HG03108 (cell line): ENCODE measurements at regions not wholly inside any gene's neighbourhood (a gene's known extent, or its start where the extent isn't known, plus 50 kb on each side); places are given as distances from the start of the nearest gene placed in this dataset.
"Not testable (repeated sequence)": the region's sequence is repeated elsewhere in the genome, so short reads cannot be mapped to it uniquely, and the experiment has no call there.

Experiments used
- ATAC-seq: cut with Tn5 transposase; IDR thresholded peaks from one replicate; pipeline ENCODE4 v1.9.1; 2021; ENCODE audit warnings: moderate library complexity; ENCODE audit not compliant: unreplicated experiment

- no peak for ATAC-seq
Observed at GRCh38 chr7:17436126-17436525, 137.7 kb downstream of the AHR start.

DNA sequence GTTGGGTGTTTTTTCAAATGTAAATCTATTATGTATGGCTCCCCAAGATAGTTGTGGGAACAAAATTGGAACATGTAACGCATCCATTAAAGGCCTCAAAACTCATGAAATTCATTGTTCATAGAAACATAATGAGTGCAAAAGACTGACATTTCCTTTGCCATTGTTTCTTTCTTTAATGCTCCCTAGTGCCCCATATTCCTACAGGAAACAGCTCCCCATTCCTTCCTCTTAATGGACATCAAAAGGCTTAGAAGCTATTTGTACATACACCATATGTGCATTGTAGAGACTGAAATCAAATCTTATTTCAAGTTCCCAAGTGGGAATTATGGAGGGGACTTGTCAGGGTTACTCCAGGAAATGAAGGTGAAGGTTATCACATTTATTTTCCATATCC, 139.1 kb downstream of the AHR start:
- ATAC-seq = no peak

DNA sequence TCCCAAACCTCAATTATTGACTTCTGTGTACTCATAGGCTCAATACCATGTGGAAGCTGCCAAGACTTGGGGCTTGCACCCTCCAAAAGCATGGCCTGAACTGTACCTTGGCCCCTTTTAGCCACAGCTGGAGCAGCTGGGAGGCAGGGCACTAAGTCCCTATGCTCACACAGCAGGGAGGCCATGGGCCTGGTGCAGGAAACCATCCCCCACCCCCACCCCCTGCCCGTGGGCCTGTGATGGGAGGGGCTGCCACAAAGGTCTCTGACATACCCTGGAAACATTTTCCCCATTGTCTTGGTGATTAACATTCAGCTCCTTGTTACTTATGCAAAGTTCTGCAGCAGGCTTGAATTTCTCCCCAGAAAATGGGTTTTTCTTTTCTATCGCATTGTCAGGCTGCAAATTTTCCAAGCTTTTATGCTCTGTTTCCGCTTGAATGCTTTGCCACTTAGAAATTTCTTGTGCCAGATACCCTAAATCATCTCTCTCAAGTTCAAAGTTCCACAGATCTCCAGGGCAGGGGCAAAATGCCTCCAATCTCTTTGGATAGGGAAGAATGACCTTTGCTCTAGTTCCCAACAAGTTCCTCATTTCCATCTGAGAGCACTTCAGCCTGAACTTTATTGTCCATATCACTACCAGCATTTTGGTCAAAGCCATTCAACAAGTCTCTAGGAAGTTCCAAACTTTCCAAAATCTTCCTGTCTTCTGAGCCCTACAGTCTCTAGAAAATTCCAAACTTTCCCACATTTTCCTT, 141.8 kb downstream of the AHR start:
- not testable (repeated sequence) for ATAC-seq

- ATAC-seq = no peak
Observed at GRCh38 chr7:17440831-17441230, 142.4 kb downstream of the AHR start.

GRCh38 chr7:17441557-17441956, 143.1 kb downstream of the AHR start:
- no peak for ATAC-seq

DNA sequence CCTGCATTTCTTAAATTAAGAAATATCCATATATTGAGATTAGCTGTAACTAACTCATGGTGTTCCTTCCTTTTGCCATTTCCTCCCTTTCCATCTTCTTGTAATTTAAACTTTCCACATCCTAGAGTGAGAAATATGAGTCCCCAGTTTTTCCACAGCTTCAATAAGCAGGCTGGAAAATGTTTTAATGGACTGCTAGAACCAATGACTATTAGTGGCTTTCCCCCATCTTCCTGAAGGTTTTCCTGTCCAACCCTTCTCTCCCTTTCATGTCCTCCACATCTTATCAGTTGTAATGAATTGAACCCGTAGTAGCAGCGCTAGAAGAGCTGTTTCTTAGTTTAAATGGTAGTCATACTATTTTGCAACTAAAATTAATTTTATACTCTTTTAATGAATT, 145.7 kb downstream of the AHR start:
- ATAC-seq = no peak

DNA sequence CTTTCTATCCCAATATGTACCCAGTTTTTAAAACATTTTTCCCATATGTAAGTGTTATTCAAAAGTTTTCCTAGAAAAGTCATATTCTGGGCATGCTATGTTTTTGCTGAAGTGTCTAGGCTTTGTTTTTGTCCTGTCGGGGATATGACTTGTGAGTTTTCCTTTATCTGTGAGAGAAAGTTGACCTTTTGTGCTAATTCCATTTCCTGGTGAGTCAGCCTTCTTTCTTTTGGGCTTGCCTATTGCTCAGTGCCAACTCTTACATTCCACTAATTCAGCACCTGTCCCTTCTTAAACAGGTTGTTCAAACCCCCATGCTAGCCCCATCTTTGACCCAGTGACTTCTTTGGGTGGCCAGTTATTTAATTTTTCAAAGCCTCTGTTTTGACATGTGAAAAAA, 146.2 kb downstream of the AHR start:
- no peak for ATAC-seq

DNA sequence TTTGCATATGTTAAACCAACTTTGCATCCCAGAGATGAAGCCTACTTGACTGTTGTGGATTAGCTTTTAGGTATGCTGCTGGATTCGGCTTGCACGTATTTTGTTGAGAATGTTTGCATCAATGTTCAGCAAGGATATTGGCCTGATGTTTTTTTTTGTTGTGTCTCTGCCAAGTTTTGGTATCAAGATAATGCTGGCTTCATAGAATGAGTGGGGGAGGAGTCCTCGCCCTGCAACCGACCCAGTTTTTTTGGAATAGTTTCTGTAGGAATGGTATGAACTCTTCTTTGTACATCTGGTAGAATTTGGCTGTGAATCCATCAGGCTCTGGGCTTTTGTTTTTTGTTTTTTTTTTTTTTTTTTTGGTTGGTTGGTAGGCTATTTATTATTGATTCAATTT, 147.9 kb downstream of the AHR start:
- no peak for ATAC-seq

DNA sequence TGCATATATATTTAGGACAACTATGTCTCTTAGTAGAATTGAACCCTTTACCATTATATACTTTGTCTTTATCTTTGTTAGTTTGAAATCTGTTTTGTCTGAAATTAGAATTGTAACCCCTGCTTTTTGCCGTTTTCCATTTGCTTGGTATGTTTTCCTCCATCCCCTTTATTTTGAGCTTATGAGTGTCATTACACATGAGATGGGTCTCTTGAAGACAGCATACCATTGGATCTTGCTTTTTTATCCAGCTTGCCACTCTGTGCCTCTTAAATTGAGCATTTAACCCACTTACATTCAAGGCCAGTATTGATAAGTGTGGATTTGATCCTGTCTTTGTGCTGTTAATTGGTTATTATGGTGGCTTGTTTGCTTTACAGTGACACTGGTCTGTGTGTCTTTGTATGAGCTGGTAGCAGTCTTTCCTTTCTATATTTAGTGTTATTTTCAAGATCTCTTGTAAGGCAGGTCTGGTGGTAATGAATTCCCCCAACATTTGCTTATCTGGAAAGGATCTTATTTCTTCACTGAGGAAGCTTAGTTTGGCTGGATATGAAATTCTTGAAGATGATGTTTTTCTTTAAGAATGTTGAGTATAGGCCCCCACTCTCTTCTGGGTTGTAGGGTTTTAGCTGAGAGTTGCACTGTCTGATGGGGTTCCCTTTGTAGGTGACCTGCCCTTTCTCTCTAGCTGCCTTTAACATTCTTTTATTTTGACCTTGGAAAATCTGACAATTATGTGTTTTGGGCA, 149.5 kb downstream of the AHR start:
- no peak for ATAC-seq

DNA sequence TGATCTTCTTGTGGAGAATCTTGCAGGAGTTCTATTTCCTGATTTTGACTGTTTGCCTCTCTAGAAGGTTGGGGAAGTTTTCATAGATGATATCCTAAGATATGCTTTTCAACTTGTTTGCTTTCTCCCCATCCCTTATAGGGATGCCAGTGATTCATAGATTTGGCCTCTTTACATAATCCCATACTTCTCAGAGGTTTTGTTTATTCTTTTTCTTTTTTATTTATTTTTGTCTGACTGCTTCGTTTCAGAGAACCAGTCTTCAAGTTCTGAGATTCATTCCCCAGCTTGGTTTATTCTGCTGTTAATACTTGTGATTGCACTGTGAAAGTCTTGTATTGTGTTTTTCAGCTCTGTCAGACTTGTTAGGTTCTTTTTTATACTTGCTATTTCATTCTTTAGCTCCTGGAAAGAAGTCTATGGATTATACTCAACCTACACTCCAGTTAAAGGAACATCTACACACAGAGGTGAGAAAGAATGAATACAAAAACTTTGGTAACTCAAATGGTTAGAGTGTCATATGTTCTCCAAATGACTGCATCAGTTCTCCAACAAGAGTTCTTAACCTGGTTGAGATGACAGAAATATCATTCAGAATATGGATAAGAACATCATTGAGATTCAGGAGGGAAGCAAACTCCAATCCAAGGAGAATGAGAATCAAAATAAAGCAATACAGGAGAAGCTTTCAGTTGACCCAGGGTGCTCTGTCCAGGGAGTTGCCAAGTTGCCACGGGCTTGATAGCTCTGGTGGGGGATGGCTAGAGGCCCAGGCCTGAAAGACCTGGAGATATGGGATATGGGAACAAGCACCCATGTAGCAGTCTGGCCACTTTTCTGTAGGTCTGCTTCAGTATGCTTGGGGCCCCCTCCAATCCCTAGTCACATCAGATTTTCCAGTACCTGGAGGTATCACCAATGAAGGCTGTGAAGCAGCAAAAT, 150.3 kb downstream of the AHR start:
- ATAC-seq = no peak

- ATAC-seq = no peak
Observed at GRCh38 chr7:17456541-17456940, 158.1 kb downstream of the AHR start.

DNA sequence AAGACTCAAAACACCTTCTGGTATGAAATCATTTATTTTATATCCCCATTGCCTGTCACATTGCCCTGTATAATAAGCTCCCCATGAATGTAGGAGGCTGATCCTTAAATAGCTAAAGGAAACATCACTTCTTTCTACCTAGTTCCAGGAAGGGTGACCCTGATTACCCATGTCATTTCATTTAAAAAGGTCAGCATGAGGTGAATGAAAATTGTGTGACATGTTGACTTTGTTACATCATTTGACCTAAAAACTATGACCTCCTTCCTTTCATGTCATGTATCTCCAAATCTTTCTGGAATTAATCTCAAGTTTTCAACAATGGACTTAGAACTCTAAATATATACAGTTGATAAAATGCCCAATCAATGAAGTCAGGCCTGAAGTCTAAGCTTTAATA, 161.5 kb downstream of the AHR start:
- no peak for ATAC-seq

- ATAC-seq = no peak
Observed at GRCh38 chr7:17460665-17461064, 162.2 kb downstream of the AHR start.

DNA sequence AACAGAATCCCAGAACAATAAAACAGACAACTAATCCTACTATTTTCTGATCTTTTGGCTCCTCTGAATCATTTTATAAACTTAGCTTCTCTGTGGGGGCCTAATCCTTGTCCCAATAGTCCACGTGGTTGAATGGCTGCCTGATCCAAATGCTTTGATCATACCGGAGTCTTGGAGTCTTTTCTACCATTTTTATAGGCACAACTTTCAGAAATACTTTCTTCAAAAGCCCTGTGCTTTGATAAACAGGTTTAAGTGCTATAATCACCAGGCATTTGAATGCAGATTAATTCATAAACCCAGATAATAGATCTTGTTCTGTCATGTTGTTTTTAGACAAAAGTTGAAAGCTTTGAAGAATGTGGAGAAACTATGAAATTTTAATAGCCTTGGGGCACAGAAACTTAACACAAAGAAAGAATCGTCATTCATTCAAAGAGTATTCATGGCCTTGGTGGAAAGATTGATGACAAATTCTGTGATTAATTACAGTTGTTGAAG, 163.7 kb downstream of the AHR start:
- no peak for ATAC-seq

DNA sequence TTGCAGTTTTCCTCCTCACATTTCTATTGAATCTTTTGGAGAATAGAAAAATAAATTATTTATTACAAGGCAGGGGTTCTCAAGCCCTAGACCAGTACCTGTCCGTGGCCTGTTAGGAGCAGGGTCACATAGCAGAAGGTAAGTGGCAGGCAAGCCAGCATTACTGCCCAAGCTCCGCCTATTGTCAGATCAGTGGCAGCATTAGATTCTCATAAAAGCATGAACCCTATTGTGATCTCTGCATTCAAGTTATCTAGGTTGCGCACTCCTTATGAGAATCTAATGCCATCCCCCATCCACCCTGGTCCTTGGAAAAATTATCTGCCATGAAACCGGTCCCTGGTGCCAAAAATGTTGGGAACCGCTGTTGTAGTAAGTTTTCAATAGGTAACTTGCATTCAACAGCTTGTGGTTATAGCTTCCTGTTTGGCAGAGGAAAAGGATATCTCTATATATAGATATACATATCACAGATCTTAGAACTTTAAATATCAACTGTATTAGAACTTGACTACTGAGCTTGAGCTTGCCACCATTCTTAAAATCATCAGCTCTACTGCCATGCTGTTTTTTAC, 165.1 kb downstream of the AHR start:
- no peak for ATAC-seq

DNA sequence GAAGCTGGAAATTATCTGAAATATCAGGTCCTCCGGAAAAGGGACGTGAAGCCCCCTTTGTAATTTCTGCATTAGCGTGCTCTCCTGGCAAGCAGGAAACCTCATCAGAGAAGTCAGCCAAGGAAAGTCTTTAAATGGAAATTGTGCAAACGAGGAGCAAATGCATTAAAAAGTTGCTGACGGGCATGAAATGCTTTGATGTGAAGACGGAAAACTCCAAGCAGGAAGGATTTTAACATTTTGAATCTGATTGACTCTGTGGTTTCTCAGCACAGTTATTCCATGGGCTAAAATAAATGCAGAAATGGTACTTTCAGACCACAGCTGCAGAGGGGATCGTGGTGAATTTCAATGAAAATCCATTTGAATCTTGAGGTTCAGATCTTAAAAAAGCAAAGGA, 167.8 kb downstream of the AHR start:
- ATAC-seq = no peak

DNA sequence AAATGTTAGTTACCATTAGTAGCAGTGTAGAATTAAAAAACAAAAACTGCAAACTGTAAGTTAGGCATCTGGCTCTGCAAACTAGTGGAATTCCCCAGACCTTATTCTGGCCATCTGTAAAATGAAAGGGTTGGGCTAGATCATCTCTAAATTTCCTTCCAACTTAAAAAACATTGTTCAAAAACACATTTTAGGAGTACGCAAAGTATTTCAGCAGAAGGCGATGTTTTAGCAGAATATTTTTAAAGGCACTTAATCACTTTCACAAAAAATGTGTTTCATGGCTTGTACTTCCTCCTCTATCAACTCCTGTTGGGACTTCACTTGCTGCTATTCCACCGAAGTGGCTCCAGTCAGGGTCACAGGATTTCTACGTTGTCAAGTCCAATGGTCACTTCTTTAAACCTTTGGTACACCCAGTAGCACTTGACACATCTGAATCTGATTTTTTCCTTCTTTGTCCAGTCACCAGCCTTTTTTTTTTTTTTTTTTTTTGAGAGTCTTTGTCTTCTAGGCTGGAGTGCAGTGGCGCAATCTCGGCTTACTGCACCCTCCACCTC, 169.0 kb downstream of the AHR start:
- ATAC-seq = no peak

- no peak for ATAC-seq
Observed at GRCh38 chr7:17471325-17471724, 172.9 kb downstream of the AHR start.

DNA sequence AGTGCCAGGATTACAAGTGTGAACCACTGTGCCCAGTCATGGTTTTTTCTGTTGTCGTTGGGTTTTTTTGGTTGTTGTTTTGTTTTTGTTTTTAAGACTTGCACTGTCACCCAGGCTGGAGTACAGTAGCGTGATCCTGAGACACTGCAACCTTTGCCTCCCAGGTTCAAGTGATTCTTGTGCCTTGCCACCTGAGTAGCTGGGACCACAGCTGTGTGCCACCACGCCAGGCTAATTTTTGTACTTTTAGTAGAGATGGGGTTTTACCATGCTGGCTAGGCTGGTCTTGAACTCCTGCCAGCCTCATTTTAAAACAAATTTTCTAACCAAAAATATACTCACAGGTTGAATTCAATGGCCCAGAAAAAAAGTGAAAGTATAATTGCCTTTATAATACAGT, 174.1 kb downstream of the AHR start:
- ATAC-seq = peak; percentile 26

DNA sequence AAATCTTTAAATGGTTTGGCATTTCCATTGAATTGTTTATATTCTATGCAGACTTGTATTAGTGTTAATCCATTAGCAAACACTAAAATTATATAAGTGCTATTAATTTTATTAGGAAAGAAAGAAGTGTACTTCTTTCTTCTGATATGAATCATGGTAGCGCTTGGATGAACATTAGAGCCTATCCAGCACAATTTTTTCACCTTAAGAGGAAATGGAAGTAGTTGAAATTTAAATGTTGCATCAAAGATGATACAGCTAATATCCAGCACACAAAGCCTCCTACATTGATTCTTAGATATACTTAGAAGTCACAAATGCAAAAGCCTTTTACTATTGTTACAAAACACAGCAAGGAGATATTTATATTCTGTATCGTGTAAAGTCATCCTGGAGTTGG, 174.5 kb downstream of the AHR start:
- ATAC-seq = peak; percentile 48
